Right kidney (tissue), 1 donor: ENCODE measurements at regions not wholly inside any gene's neighbourhood (a gene's known extent, or its start where the extent isn't known, plus 50 kb on each side); places are given as distances from the start of the nearest gene placed in this dataset.
"Not testable (repeated sequence)": the region's sequence is repeated elsewhere in the genome, so short reads cannot be mapped to it uniquely, and the experiment has no call there.

Experiments used
- DNase-seq: peaks from one replicate; pipeline ENCODE4 v3.0.0-alpha.2; 2016

DNA sequence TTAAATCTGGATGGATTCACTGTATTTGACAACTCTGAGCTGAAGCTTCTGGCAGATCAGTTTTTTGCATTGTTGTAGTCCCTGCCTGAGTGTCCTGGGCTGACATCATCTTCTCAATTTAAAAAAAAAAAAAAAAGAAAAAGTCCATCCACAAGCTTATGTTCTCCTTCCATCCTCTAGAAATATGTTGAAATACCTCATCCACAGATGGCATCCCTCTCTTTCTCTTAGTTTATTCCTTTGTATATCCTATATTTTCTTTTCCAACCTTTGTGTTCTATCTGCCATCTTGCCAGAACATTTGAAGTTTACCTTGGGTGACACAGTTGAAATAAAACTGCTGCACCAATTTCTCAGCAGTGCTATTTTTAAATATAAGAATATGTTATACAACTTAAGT, 184.4 kb upstream of the PKN2 start:
- DNase-seq: no peak

DNA sequence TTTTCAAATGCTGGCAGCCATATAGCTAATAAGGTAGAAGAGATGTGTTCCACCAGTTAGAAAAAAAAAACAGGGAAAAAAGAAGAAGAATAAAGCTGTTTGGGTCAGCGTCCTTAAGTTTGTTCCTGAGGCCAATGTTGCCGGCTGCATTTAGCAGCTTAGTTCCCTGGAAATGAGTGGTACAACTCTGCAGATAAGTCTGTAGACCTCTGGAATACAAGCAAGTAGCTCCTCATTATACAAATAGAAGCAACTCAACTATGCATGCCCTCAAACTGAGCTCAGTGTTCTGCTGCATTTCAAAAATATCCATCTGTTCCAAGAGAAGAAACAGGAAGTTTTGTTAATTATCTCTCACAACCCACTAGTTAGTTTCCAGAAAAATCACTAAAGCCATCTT, 181.2 kb upstream of the PKN2 start:
- no peak for DNase-seq

DNA sequence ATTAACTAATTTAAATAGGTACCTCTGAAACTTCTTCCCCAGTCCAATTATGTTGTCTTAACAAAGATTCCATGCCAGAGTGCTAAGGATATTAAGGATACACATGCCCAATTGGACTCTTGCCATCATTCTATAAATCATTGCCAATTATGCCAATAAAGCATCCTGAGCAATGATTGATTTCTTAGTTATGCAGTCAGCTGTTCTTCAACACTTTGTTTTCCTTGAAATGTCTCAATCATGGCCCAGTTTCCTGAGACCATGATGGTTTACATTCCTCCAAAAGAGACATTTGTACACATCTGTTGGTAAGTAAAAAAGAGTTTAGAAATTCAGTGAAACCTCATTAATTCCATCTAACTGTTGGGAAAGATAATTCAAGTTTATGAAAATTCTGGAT, 180.4 kb upstream of the PKN2 start:
- no peak for DNase-seq

DNA sequence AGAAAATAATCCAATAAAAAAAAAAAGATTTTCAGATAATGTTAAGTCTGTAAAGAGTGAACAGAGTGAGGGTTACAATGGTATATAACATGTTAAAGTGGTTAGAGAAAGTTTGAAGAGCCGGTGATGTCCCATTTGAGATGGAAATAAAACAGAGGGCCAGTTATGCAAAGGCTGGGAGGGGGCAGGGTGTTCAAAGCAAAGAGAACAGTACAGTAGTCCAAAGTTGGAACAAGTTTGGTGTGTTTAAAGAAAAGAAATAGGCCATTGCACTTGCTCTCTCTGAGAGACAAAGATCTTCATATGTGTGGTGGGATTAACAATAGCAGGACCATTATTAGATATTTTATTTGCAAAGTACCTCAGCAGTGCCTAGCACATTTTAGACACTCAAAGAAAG, 179.5 kb upstream of the PKN2 start:
- no peak for DNase-seq

DNA sequence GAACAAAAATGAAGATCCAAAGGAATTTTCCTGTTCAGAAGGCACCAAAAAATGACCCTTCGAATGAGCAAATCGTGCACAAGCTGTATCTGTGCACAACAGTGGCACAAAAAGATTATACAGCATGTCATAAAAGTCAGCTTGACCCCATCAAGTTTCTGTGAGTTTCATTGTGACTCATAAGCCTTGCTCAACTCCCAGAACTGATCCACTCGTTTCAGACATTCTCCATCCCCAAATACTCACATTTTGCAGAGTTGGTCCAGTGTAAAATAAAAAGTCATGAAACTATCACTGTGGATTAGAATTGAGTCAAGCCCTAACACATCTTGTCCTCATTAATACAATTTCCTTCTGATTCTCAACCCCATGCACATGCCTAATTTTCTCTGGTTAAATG, 174.7 kb upstream of the PKN2 start:
- no peak for DNase-seq

DNA sequence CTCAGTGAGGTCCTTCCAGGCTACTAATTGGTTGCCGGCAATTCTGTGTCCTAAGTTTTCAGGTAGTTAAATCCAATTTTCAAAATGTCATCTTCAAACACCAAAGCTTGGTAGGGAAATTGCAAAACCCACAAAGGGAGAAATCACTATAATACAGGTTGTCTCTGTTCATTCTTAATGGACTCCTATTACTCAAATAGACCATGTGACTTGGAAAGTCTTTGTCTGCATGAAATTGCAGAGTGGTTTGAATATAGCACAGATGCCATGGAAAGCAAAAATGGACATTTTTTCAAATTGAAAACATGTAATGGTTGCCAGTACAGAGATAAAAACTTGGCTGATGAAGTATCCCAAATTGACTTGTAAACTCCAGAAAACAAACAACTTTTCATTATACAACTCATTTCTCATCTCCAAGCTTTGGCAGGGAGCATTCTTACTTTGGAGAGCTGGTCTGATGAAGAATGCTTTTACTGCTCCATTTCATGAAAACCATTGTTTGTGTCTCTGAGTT, 169.5 kb upstream of the PKN2 start:
- no peak for DNase-seq

DNA sequence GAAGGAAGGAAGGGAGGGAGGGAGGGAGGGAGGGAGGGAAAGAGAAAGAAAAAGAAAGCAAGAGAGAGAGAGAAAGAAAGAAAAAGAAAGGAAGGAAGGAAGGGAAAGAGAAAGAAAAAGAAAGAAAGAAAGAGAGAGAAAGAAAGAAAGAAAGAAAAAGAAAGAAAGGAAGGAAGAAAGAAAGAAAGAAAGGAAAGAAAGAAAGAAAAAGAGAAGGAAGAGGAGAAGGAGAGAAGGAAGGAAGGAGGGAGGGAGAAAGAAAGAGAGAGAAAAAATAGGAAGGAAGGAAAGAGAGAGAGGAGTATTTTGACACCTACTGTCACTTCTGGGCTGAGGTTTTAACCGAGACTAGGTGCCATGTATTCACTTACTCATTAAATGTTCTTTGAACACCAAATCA, 166.6 kb upstream of the PKN2 start:
- not testable (repeated sequence) for DNase-seq

DNA sequence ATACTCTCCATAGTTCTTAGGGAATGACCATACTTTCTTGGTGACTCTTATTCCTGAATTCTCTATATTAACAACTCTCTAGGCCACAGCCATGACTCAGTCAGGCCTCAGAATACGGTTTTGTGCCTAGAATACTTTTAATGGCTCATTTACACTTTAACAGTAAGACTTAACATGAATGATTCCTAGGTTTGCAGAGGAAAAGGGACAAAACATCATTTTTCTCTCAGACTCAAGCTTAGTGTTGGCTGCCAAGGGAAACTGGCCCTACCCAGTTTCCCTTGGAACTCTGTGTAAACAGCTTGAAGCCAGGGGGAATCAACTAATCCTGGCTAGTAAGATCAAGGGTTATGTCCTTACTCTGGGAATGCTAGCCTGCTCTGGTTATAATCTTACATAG, 164.9 kb upstream of the PKN2 start:
- DNase-seq: no peak

DNA sequence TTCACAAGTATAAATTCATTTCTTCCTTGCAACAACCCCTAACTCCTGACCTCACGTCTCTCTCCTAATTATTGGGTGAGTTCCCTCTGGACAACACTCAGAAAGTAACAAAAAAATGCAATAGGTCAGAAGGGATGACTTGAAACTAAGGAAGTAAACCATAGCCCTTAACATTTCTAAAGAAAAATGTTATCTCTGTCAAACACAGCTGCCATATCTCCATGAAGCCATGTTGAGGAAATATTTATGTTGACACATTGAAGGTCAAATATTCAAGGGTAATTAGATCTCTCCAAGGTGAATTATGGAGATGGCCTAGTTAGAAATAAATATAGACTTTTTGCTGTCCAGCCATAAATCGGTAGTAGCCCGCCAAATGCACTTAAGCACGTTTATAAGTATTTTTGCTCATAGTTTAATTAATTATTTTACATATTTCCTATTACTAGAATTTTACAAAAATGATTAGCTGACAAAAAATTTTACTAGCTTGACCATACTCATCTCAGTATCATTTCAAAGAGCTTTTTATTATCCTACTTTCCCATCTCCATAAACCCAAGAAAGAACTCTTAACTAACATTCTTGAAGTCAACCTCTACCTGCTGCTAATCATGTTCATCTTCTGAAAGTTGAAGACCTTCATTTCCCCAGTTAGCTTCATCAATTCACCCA, 160.1 kb upstream of the PKN2 start:
- no peak for DNase-seq

DNA sequence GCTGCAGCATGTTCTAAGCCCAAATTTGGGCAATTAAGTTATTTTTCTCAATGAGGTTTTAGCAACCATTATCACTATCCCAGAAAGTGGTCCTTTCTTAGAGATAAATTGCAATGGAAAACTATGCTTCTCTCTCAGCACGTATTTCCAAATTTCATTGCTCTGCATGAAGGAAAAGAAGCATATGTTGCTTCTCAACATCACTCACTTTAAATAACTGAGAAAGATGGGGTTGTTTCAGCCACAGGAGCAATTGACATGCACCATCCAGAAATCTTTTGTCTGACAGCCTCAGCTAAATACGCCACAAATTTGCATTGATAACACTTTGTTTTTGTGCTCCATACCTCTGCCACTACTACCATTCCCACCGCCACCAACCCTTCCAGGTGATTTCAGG, 157.6 kb upstream of the PKN2 start:
- no peak for DNase-seq

DNA sequence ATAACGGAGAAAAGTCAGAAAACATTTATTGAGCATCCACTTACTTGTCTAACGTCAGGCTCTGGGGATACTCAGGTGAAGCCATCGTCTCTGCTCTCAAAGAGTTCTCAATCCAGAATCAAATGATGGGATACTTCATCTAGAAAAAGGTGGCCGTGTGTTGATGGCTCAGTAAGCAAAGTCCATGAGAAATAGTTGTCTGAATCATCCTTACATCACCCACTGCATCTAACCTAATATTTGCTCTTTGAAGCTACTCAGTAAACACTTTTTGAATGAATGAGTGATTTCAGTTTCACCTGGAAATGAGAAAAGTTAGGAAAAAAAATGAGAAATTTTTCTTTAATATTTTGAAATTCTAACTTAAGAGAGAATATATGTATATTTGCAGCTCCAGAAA, 155.3 kb upstream of the PKN2 start:
- no peak for DNase-seq

DNA sequence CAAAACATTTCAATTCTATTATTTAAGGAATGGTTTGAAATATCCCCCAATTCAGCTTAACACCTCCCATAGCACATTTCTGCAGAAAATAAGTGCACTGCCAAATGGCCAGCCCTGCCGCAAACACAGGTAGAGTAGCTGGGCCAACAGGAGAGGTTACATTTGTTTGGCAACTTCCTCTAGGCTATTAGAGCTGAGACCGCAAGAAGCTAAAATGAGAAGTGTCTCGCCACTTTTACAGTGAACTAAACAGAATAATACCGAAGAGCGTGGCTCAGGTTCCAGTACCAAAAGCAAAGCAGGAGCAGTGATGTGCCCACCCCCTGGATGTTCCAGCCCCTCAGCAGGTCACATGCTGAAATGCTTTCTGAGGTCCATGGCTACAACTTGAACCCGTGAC, 154.5 kb upstream of the PKN2 start:
- no peak for DNase-seq

DNA sequence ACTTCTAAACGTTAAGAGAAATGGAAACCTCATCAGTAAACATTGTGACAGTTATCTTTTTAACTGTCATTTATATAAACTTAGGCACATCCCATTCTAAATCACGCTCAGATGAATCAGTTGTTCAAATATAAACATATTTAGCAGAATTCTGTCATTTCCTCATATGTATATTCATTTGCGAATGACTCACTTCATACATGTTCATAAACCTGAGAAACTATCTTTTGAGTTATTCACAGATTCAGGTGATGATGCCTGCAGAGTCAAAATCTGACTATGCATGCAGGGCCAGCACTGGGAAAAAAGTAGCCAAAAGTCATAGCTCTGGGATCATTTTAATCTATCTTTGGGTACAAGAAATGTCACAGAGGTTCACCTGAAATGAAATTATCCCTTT, 153.8 kb upstream of the PKN2 start:
- DNase-seq: no peak

DNA sequence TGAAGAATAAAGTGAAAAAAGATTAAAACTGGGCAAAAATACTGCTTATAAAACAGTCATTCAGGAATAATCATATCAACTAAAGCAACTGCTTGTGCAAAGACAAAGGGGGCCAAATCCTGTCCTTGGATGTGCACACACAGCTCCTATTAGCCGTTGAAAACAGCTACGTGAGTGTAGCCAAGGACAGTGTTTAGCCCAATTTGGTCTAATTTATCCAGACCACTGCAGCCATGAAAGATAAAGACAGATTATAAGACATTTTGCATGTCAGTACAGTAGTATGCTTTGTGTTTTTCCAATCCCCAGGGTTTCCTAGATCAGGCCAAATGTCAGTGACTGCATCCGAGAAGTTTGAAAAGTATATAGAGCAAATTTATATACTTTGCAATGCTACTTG, 146.3 kb upstream of the PKN2 start:
- DNase-seq: no peak

DNA sequence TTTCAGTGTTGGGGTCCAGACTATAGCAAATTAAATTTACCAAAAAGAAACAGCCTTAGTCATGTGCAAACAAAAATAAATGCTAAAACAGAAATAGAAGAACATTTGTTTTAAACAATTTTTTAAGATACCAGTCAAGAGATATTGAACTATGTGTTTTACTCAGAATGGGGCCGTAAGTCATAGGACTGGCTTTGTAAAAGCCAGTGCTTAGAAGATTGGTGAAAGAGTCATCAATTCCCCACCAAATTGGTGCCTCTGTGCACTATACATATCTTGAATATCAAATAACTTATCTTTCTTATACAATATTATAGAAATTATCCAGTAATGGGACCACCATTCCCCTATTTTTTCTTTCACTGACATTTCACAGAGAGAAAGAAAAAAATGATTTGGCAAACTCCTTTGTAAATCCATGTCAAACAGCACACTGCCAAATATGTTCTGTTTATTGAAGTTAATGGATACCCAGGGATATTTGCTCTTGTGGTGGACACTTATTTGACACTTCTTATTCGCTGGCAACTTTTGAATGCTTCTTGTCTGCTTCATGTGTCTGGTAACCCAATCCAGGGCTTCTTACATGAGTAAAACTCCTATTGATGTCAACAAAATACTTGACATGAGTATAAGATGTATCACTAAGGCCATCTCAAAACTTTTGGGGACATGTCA, 145.7 kb upstream of the PKN2 start:
- DNase-seq: no peak

DNA sequence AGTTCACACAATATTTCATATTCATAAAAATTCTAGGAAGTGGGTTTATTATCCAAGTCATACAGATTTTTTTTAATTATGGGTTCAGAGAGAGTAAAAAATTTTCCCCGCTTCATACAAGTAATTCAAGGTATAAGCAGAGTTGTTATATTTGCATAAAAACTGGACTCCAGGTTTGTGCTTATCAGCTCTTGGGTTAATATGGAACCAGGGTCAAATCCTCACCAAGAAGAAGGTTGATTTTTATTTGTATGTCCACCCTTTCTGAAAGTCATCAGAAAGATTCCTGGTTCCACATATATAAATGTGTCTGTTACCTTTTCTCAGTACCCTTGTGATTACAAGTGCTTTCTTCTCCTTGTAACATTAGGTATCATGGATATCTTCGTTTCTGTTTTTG, 143.8 kb upstream of the PKN2 start:
- DNase-seq: no peak

DNA sequence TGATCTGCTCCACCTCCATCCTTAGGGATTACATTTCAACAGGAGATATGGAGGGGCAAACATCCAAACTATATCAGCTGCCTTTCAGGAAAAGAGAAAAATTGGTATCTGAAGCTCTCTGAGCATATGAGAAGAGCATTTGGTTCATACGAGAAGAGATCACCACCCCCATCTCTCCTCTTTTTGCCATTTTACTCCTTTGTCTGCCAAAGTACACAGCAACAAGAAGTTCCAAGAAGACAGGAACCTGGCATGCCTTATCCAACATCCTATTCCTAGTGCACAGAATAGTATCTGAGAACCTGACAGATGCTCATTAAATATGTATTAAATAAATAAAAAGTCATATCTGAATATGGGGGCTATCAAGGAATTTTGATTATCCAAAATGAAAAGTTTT, 142.5 kb upstream of the PKN2 start:
- DNase-seq: no peak

DNA sequence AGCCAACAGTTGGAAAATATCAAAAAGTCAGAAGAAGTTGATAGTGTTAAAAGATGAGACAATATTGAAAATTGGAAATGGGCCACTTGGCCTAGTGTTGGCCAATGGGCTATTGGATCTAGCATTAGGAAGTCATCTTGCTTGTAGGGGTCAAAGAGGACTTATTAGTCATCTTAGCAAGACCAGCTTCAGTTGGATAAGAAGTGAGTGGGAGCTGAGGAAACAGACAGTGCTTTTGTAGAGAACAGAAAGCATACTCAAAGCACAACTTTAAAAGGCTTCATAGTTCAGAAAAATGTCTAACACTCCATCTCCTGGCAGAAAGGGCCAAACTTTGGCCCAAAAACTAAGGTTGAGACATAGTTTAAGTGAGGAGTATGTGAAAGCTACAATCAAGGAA, 139.9 kb upstream of the PKN2 start:
- no peak for DNase-seq

DNA sequence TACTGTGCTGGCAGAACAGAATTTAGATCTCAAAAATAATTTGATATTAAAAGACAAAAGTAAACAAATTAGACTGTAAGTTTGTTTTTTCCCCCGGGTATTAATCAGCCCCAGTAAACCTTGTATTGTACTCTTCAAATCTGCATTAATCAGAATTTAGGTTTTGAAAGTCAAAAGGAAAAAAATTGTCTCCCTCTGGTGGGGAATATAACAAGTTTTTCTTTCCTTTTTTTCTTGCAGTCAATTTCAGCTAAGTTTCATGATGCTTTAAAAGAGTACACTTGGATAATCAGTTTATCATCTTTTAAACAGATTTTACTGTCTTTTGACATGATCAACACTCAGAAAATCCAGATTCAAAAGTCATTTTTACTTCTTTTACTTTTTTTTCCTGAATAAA, 134.5 kb upstream of the PKN2 start:
- no peak for DNase-seq

DNA sequence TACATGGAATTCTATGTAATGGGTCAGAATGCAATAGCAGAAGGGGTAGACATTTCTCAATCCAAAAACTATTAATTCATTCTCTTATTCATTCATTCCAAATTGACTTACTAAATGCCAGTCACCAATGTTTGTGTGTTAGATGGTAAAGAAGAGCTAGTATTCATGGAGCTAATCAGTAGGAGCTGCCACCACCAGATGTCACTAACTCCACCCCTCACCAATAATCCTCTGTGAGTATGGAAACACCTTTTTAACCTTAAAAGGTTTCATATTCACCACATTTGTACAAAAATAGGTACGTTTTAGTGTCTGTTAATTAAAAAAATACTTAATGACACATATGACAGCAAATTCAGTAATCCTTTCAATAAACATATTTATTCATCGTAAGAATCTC, 131.8 kb upstream of the PKN2 start:
- no peak for DNase-seq

DNA sequence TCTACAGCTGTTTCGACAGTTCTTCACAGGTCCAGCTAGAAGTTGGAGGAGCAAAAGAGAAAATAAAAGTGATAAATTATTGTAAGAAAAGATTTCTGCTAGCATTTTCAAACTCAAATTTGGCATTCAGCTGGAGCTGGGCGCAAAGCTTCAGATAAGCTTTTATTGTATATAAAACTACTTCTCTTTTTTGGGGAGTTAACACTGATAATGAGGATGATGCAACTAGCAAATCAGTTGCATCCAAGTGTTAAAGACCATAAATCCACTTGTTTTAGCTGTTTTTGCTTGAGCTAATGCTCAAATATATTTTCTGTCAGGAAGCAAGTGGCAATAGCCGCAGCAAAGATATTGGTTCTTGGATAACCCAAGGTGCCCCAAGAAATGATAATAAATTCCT, 127.1 kb upstream of the PKN2 start:
- DNase-seq: no peak

DNA sequence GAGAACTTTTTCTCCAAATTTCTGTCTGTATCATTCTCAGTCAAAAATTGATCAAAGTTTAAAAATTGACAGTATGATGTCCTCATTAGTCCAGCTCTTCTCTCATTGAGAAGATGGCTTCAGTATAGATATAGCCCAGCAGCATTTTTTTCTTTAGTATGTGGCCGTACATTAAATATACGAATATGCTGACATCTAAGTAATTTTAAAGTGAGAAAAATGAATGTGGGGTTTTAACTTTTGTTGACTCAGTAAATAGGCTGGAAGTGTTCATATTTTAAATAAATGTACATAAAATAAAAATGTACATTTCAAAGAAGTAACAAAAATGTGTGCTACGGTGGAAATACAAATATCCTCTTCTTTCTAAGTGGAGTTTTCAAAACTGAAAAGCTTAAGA, 123.5 kb upstream of the PKN2 start:
- no peak for DNase-seq

DNA sequence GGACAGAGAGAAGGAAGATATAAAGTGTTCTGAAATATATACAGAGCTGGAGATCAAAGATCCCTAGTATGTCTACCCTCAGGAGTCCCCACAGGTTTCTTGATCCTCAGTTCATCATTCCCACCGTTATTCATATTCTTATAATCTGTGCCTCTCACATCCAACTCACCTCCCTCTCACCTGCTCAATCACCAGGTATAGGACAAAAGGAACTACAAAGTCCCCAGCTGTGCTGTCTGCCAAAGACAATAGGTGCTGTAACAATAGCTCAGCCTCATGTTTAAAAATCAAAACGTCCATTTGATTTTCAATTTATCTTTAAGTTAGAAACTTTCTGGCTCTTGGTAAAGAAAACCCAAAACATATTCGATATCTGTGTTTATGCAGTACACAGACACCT, 121.1 kb upstream of the PKN2 start:
- DNase-seq: no peak

DNA sequence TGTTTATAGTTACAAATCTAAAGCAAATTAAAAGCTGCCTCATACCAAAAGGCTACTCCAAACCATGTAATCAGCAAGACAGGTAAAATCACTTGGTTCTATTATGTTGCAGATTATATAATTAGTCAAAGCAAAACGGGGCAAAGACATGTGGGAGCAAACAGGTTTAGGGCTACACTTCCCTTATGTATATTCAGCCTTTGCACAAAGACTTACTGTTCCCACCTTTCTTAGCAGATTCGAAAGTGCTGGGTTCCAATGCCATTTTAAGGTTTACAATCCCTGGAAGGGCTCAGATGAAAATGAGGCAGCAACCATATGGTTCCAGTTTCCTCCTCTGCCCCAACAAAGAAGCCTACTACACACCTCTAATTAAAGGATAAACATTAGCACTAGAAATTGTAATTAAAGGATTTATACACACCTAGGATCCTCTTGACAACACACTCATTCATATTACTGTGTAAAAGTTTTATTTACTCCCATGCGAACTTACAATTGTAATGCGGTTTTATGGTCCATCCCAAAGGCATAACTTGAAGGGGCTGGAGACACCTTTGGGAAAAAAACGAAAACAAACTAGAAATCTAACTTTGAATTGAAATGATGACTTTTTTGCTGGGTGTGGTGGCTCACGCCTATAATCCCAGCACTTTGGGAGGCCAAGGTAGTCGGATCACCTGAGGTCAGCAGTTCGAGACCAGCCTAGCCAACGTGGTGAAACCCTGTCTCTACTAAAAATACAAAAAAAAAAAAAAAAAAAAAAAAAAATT, 117.3 kb upstream of the PKN2 start:
- no peak for DNase-seq
